Stimulated activated CD4-positive, alpha-beta T cell treated with anti-CD3 and anti-CD28 coated beads, Interleukin-1b, Interleukin-23, amount 100 ng/mL, for 48 hours (primary cell): ENCODE measurements at regions not wholly inside any gene's neighbourhood (a gene's known extent, or its start where the extent isn't known, plus 50 kb on each side); places are given as distances from the start of the nearest gene placed in this dataset.
"Not testable (repeated sequence)": the region's sequence is repeated elsewhere in the genome, so short reads cannot be mapped to it uniquely, and the experiment has no call there.

ENCODE experiments used
- DNase-seq: peaks from one replicate; pipeline ENCODE4 v3.0.0-alpha.2; 2020

- DNase-seq = no peak
Observed at GRCh38 chr1:229118477-229119061, 152.3 kb upstream of the RAB4A start.

DNA sequence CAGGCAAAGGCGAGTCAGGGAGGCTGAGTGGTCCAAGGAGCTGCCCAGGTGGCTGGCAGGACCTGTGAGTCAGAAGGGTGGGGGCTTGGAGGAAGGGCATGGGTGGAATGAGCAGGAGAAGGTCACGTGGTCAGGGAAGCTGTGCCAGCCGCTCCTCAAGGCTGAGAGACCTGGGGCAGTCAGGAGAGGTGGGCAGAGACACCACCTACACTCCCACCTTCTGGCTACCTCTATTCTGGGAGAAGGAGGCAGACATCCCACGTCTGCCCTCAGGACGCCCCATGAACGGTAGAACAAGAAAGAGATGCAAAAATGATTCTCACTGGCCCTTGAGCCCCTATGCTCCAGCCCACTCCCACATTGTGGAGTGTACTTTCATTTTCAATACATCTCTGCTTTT is 151.8 kb upstream of the RAB4A start:
- DNase-seq = no peak

DNA sequence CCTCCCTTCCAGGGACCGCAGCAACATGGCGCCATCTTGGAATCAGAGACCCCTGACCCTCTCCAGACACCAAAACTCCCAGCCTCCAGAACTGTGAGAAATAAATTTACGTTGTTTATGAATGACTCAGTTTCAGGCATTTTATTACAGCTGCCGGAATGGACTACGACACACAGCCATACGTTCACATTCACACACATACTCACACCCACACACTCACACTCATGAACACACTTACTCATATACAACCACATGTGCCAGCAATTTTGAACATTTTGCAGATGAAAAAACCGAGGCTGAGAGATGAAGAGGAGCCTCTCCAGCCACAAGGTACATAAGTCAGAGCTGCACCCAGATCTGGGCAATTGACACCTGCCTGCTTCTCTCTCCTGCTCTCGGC is 151.0 kb upstream of the RAB4A start:
- no peak for DNase-seq

DNA sequence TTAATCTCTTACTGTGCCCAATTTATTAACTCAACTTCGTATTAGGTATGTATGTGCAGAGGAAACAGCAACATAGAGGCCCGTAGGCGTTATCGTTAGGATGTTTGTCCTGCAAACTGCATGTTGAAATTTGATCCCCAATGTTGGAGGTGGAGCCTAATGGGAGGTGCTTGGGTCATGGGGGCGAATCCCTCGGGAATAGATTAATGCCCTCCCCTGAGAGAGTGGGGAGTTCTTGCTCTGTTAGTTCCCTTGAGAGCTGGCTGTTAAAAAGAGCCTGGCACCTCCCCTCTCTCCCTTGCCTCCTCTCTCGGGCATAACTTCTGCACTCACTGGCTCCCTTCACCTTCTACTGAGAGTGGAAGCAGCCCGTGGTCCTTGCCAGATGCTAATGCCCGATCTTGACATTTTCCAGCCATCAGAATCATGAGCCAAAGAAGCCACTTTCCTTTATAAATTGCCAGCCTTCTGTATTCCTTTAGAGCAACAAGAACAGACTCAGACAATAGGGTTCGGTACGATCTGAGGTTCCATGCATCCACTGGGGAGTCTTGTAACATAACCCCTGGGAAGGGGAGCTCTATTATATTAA is 149.0 kb upstream of the RAB4A start:
- DNase-seq = no peak

- DNase-seq = no peak
Observed at GRCh38 chr1:229122606-229123005, 148.3 kb upstream of the RAB4A start.

DNA sequence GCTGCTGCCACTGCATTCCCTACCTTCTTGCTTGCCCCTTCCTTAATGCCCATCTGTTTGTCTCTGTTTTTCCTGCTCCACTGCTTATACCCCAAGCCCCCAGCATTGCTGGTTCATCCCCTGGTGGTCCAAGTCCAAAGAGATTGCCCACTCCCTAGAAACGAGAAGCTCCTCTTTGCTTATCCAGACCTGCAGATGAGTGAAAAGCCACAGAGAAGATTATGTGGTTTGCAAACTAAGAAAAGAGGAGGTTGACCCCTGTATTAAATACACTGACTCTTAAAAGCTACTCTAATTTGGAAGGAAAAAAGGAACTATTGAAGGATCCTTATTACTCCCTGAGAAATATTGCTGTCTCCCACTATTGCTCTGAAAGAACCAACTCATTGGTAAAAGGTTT is 146.8 kb upstream of the RAB4A start:
- no peak for DNase-seq

DNA sequence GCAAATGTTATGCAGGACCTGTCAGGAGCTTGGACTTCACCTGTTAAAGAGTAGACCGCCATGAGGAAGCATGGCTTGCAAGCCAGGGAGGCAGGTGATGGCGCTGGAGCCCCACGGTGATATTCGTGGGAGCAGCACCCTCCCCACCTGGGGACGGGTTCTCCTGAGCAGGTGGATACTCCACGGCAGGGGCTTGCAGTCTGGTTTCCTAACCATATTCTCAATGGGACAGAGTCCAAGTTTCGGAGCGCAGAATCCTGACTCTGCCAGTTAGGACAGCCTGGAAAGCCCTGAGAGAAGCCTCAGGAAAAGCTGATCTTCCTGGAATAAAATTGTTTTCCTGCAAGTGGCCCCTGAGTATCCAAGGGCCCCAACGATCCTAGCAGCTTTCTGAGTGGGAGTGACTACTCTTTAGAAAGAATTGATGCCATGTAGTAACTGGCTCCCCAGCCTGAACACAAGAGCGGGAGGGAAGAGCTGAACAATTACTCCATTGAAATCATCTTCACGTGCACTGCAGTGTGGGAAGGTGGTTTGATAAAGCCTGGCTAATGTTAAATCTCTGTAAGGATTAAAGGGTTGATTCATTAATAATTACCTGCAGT is 146.3 kb upstream of the RAB4A start:
- DNase-seq = no peak

GRCh38 chr1:229127301-229127700 is 143.6 kb upstream of the RAB4A start:
- peak; percentile 14 for DNase-seq

DNA sequence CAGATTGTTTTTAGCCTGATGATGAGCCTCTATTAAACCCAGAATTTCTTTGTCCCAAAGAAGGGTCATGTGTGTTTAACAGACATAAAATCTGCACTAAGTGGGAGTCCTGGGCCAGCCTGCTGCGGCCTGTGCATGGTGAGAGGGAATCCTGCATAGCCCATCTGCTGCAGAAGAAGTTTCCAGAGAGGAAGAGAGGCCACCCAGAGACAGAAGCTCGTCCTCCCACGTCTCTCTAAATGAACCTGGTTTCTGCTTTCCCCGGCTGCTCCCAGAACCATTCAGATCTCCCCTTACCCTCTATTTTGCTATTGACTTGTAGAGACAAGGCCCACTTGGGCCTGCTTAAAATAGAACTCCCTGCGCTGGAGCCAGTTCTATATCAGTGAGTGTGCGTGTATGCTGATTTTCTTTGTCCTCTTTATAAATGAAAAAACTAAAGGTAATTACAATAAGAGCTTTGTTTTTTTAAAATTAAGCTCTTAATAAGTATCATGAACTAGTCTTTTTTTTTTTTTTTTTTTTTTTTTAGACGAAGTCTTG is 142.8 kb upstream of the RAB4A start:
- no peak for DNase-seq

- no peak for DNase-seq
Observed at GRCh38 chr1:229129301-229130027, 141.4 kb upstream of the RAB4A start.

DNA sequence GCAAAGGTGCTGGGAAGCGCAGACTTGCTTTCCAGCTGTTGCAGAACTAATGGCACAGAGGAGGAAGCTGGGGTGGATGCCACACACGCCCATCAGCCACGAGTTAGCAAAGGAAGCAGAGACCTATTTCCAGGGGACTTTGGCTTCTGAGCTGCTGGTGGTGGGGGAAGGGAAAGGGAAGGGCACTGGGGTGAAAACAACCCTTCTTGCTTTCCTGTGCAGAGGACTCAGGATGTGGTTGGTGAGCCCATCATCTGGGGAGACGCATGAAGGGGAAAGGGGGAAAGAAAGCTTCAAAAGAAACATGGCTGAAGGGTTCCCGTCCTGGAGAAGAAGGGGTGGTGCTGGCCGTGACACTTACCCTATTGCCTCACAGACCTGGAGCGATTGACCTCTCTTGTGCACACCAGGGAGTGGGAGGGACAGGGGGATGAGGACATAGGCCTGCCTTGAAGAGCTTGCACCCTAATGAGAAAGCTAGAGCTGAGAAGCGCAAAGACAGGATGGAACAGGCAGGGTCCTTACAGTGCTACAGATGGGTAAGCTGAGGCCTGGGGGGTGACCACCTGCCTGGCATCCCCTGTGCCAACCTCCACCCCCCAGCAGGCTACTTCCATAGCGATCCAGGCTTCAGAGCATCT is 140.8 kb upstream of the RAB4A start:
- no peak for DNase-seq

DNA sequence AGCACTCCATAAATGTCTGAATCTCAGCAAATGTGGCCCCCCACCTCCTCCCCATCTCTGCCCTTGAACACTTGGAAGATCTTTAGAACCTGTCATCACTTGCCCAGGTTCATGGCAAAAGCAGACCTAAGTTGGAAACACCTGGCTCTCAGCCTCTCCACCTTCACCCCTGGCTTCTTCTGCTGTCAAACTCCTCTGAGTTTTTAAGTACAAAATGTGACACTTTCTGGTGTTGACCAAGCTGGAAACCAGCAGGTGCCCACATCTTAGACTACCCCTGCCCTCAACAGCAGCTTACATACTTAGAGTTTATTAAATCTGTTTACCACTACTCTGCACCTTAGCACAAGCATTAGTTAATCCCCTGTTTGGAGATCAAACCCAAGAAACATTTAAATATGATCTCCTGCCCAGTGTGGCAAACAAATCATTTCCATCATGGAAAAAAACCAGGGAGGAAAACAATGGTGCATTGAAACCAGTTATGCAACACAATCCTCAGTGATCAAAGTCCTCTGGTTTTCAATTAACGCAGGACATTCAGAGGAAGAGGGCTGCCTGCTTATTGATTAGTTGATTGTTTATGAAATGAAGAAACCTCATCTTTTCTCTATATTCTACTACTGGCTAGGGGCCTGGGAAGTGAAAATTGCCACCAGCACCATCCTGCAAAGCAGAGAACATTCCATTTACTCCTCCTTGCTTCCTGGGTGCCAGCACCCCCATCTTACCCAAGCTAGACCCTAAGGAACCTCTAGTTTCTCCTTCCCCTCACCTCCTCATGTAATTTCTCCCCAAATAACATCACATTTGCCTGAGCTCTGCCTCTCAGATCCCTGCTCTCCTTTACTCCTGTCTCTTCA is 139.4 kb upstream of the RAB4A start:
- DNase-seq = no peak

DNA sequence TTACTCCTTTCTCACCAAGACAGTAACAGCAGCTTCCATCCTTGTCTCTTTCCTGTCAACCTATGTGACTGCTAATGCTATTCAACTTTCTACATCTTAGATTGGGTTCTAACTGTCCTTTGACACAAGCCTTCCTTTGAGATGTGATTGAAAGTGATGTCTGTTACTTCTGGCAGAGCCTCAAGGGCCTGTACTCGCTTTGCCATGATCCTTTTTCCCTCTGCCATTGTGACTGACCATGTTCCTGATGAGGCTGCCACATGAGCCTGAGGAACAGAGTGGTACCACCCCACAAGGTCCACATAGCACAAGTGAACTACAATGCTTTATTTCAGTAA is 138.8 kb upstream of the RAB4A start:
- DNase-seq = no peak

DNA sequence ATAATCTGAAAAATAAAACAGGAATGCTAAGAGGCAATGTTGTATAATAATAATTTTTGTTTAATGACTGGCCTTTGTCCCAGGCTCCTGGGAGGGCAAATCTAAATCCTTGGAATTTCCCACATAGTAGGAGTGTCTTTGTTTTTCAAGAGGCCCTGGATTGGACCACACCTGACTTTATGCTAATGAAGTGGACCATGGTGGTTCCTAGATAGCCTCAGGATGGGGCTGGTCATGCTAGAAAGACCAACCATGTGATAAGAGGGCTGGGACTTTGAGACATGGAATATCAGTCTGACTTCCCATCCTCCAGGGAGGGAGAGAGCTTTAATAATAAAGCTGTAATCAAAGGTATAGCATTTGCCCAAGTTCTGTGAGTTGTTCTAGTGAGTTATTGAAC is 138.2 kb upstream of the RAB4A start:
- DNase-seq = no peak

- DNase-seq = no peak
Observed at GRCh38 chr1:229133151-229133550, 137.8 kb upstream of the RAB4A start.

- no peak for DNase-seq
Observed at GRCh38 chr1:229133811-229134210, 137.1 kb upstream of the RAB4A start.

DNA sequence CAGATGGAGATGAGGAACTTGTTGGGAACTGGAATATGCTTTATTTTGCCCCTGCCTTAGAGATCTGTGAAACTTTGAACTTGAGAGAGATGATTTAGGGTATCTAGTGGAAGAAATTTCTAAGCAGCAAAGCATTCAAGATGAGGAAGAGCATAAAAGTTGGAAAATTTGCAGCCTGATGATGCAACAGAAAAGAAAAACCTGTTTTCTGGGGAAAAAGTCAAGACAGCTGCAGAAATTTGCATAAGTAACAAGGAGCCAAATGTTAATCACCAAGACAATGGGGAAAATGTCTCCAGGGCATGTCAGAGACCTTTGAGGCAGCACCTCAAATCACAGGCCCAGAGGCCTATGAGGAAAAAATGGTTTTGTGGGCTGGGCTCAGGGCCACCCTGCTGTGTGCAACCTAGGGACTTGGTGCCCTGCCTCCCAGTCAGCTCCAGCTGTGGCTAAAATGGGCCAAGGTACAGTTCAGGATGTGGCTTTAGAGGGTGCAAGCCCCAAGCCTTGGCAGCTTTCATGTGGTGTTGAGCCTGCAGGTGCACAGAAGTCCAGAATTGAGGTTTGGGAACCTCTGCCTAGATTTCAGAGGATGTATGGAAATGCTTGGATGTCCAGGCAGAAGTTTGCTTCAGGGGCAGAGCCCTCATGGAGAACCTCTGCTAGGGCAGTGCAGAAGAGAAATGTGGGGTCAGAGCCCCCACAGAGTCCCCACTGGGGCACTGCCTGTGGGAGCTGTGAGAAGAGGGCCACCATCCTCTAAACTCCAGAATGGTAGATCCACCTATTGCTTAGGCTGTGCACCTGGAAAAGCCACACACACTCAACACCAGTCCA is 136.3 kb upstream of the RAB4A start:
- not testable (repeated sequence) for DNase-seq

- DNase-seq = no peak
Observed at GRCh38 chr1:229135773-229136172, 135.1 kb upstream of the RAB4A start.

DNA sequence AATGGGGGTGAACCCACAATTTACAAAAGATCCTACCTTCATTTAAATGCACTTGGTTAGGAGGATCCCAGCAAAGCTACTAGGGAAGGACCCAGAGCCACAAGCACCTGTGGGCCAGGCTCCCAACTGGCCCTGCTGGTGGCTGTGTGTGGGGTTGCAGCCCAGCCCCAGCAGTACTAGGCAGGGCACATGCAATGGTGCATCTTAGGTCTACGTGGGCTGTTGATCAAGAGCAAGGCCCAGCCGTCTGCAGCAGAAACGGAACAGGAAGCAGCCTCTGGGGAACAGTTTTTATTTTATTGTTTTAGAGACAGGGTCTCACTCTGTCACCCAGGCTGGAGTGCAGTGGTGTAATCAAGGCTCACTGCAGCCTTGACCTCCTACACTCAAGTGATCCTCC is 134.1 kb upstream of the RAB4A start:
- no peak for DNase-seq

GRCh38 chr1:229137271-229137670 is 133.6 kb upstream of the RAB4A start:
- no peak for DNase-seq

- no peak for DNase-seq
Observed at GRCh38 chr1:229138058-229138457, 132.9 kb upstream of the RAB4A start.
